Karpas-422 (cell line): ENCODE measurements at regions not wholly inside any gene's neighbourhood (a gene's known extent, or its start where the extent isn't known, plus 50 kb on each side); places are given as distances from the start of the nearest gene placed in this dataset.
A peak's percentile ranks its signal among the peaks of the same experiment; 100 is the strongest.

Experiments
- DNase-seq: peaks from one replicate; pipeline ENCODE4 v3.0.0-alpha.2; 2015
- H2AFZ ChIP-seq: fragments of 200-600 bp; sonication (generic); 2 replicates; pipeline ENCODE4 v1.6.1; 2014; ENCODE audit warnings: antibody characterized with exemption, low read length, mixed read lengths
- H3K27ac ChIP-seq: fragments of 200-600 bp; sonication (generic); 2 replicates; pipeline ENCODE4 v1.5.1; 2014; ENCODE audit warnings: mild to moderate bottlenecking, low read length, moderate library complexity
- H3K27me3 ChIP-seq: fragments of 200-600 bp; sonication (generic); 2 replicates; pipeline ENCODE4 v1.6.1; 2014; ENCODE audit warnings: low read length, mixed read lengths
- H3K36me3 ChIP-seq: fragments of 200-600 bp; sonication (generic); 2 replicates; pipeline ENCODE4 v1.6.1; 2014; ENCODE audit warnings: low read length, mixed read lengths; ENCODE audit not compliant: insufficient read depth
- H3K4me1 ChIP-seq: fragments of 200-600 bp; sonication (generic); 2 replicates; pipeline ENCODE4 v1.6.1; 2014; ENCODE audit warnings: mild to moderate bottlenecking, low read length, mixed read lengths
- H3K4me2 ChIP-seq: fragments of 200-600 bp; sonication (generic); 2 replicates; pipeline ENCODE4 v1.6.1; 2014; ENCODE audit warnings: low read length, low read depth, mild to moderate bottlenecking; ENCODE audit not compliant: poor library complexity, severe bottlenecking
- H3K4me3 ChIP-seq: fragments of 200-600 bp; sonication (generic); 2 replicates; pipeline ENCODE4 v1.5.1; 2014; ENCODE audit warnings: mild to moderate bottlenecking, antibody characterized with exemption, low read length, mixed read lengths
- H3K79me2 ChIP-seq: fragments of 200-600 bp; sonication (generic); 2 replicates; pipeline ENCODE4 v1.6.1; 2014; ENCODE audit warnings: mild to moderate bottlenecking, low read length, mixed read lengths
- H3K9ac ChIP-seq: fragments of 200-600 bp; sonication (generic); 2 replicates; pipeline ENCODE4 v1.6.0; 2014; ENCODE audit warnings: low read length
- H3K9me2 ChIP-seq: fragments of 200-600 bp; sonication (generic), shearing (Covaris generic); replicated peaks from 2 replicates; pipeline ENCODE4 v1.6.0; 2014; ENCODE audit warnings: mild to moderate bottlenecking, low read length, moderate library complexity; ENCODE audit not compliant: insufficient read depth
- H3K9me3 ChIP-seq: fragments of 300-700, 200-600 bp; sonication (generic); 2 replicates; pipeline ENCODE4 v1.6.1; 2014; ENCODE audit warnings: low read length, mixed read lengths
- H4K20me1 ChIP-seq: fragments of 200-600 bp; sonication (generic); 2 replicates; pipeline ENCODE4 v1.6.1; 2014; ENCODE audit warnings: mild to moderate bottlenecking, antibody characterized with exemption, low read length, low read depth; ENCODE audit not compliant: insufficient read depth

DNA sequence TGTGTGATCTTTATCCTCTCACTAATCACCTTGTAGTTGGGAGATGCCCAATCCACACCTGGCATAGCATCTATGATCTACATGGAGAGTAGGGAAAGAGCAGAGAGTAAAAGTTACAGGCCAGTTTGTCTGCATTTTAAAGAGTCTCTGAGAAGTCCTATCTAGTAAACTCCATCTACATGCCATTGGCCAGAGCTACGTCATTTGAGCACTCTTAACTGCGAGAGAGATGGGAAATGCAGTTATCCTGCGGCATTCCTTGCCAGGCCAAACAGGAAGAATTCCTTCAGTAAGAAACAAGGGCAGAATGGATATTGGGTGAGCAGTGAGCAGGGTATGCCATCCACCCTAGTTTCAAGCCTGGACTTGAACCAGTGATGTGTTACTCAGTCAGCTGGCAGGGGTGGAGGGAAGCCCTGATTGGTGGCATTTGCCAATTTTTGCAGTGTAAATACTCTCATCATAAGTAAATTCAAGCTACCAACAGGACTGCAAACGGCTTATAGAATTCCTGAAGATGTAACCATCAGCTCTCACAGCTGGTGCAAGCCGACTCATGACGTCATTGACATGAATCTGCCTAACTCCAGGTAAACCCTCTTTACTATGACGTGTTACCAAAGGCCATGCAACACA, 156.8 kb upstream of the MSX2 start:
- Histone ChIP-seq H3K27me3 (no peaks in the 10 kb centered on the region), H3K9ac (no peak overlapping the region), H3K9me2 (no peaks in the 10 kb centered on the region), H2AFZ (no peak overlapping the region), H3K79me2 (no peaks in the 10 kb centered on the region), H3K4me3 (no peak overlapping the region), H3K4me1 (no peaks in the 10 kb centered on the region), H4K20me1 (no peaks in the 10 kb centered on the region), H3K4me2 (no peak overlapping the region), H3K27ac (no peak overlapping the region), H3K36me3 (no peaks in the 10 kb centered on the region), H3K9me3 (no peaks in the 10 kb centered on the region)
- no peak for DNase-seq

DNA sequence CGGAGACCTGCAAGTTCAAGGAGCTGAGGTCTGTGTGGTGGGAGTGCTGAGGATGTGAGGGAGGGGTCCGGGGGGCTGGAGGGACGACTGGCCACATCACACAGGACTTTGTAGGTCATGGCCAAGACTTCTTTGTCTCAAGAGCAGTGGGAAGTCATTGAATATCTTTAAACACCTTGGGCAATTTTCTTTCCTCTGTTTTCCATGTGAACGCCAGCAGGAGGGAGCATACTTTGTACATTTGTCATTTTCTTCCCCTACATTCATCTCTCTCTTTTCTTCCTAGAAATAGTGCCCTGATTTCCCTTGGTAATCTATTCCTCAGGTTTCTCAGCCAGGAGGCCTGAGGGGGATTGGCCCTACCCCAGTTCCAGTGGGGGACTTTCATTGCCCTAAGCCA, 153.7 kb upstream of the MSX2 start:
- no peaks in the 10 kb centered on the region for H3K36me3 ChIP-seq
- no peaks in the 10 kb centered on the region for H3K79me2 ChIP-seq
- H3K4me2 ChIP-seq = no peak overlapping the region
- H4K20me1 ChIP-seq = no peaks in the 10 kb centered on the region
- no peak overlapping the region for H3K4me3 ChIP-seq
- H2AFZ ChIP-seq = no peak overlapping the region
- no peaks in the 10 kb centered on the region for H3K9me3 ChIP-seq
- no peak overlapping the region for H3K9ac ChIP-seq
- DNase-seq = no peak
- H3K9me2 ChIP-seq = no peaks in the 10 kb centered on the region
- no peaks in the 10 kb centered on the region for H3K27me3 ChIP-seq
- H3K4me1 ChIP-seq = no peaks in the 10 kb centered on the region
- H3K27ac ChIP-seq = no peak overlapping the region

GRCh38 chr5:174571662-174572397, 152.6 kb upstream of the MSX2 start:
- Histone ChIP-seq H3K9ac (no peak overlapping the region), H3K4me2 (no peak overlapping the region)

GRCh38 chr5:174572591-174572990, 151.8 kb upstream of the MSX2 start:
- Histone ChIP-seq H2AFZ (no peak overlapping the region), H3K4me2 (no peak overlapping the region), H3K9me3 (no peaks in the 10 kb centered on the region)

More at GRCh38 chr5:174571662-174572397, 152.6 kb upstream of the MSX2 start:
- H4K20me1 ChIP-seq = no peaks in the 10 kb centered on the region
- no peaks in the 10 kb centered on the region for H3K27me3 ChIP-seq
- no peaks in the 10 kb centered on the region for H3K36me3 ChIP-seq
- H3K9me2 ChIP-seq = no peaks in the 10 kb centered on the region
- no peak overlapping the region for H3K4me3 ChIP-seq
- H3K79me2 ChIP-seq = no peaks in the 10 kb centered on the region
- no peaks in the 10 kb centered on the region for H3K4me1 ChIP-seq
- no peak overlapping the region for H3K27ac ChIP-seq
- peak; percentile 31 for DNase-seq
- no peak overlapping the region for H2AFZ ChIP-seq
- no peaks in the 10 kb centered on the region for H3K9me3 ChIP-seq

DNA sequence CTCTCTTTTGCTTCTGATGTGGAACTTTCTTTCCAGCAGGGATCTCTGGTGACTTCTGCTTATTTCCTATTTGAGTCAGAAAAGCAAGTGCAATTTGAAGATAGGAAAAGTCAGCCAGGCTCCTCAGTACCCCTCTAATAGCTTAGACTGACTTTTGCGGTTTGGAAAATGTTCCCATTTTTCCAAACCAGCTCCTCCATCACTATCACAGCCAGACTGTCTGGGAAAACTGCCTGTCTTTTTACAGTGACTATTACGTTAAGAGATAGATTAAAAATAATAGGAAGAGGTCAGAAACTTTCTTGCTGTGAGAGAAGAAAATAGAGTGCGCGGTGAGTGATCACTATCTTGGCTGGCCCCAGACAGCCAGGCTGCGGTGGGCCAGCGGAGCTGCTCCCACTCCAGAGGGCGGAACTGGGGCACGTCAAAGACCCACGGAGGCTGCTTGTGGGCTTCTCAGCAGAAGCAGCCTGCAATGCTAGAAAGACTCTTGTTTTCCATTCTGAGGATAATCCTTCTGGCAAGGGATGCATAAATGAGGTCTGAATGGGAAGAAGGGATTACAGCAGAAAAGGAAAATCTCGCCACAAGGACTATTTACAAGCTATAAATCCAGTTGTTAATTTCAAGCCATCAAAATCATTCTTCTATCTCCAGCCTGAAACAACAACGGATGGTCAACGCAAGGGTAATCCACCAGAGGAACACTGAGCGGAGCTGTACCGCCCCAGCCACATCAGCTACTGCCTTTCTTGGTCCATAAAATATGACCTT, 151.0 kb upstream of the MSX2 start:
- no peak overlapping the region for H3K4me3 ChIP-seq
- H3K9me3 ChIP-seq = no peaks in the 10 kb centered on the region
- H4K20me1 ChIP-seq = no peaks in the 10 kb centered on the region
- no peak for DNase-seq
- no peak overlapping the region for H3K27ac ChIP-seq
- no peak overlapping the region for H2AFZ ChIP-seq
- H3K9me2 ChIP-seq = no peaks in the 10 kb centered on the region
- H3K4me1 ChIP-seq = no peaks in the 10 kb centered on the region
- no peak overlapping the region for H3K4me2 ChIP-seq
- H3K79me2 ChIP-seq = no peaks in the 10 kb centered on the region
- no peak overlapping the region for H3K9ac ChIP-seq
- no peaks in the 10 kb centered on the region for H3K27me3 ChIP-seq
- H3K36me3 ChIP-seq = no peaks in the 10 kb centered on the region

More at GRCh38 chr5:174572591-174572990, 151.8 kb upstream of the MSX2 start:
- Histone ChIP-seq H3K36me3 (no peaks in the 10 kb centered on the region), H3K4me3 (no peak overlapping the region), H3K27me3 (no peaks in the 10 kb centered on the region), H3K9me2 (no peaks in the 10 kb centered on the region), H3K27ac (no peak overlapping the region), H4K20me1 (no peaks in the 10 kb centered on the region), H3K4me1 (no peaks in the 10 kb centered on the region), H3K79me2 (no peaks in the 10 kb centered on the region), H3K9ac (no peak overlapping the region)
- DNase-seq = no peak

GRCh38 chr5:174575043-174575442, 149.3 kb upstream of the MSX2 start:
- Histone ChIP-seq H3K4me2 (no peak overlapping the region), H3K27me3 (no peaks in the 10 kb centered on the region), H2AFZ (no peak overlapping the region), H3K27ac (no peak overlapping the region), H3K9me3 (no peaks in the 10 kb centered on the region), H3K4me1 (no peaks in the 10 kb centered on the region), H3K79me2 (no peaks in the 10 kb centered on the region), H3K9ac (no peak overlapping the region), H4K20me1 (no peaks in the 10 kb centered on the region), H3K36me3 (no peaks in the 10 kb centered on the region), H3K9me2 (no peaks in the 10 kb centered on the region), H3K4me3 (no peak overlapping the region)
- no peak for DNase-seq

DNA sequence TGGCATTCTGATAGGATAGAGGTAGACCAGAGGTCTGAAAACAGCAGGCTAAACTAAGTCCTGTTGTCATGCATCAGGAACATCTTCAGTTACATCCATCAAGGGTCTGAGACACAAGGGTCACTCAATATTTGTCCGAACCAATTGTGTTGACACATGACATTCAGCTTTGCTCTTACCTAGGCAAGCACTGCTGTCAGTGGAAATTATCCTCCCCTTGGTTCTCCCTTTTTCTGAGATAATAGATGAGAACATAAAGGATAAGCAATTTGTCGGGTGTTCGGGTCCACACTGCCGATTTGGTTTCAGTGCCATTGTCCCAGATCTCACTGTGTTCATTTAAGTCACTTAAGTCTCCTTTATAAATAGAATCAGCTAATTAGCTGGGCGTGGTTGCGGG, 148.3 kb upstream of the MSX2 start:
- Histone ChIP-seq H3K4me2 (no peak overlapping the region), H3K9ac (no peak overlapping the region), H3K4me3 (no peak overlapping the region), H3K4me1 (no peaks in the 10 kb centered on the region), H3K9me3 (no peaks in the 10 kb centered on the region), H4K20me1 (no peaks in the 10 kb centered on the region), H3K79me2 (no peaks in the 10 kb centered on the region), H3K36me3 (no peaks in the 10 kb centered on the region), H2AFZ (no peak overlapping the region), H3K27me3 (no peaks in the 10 kb centered on the region), H3K27ac (no peak overlapping the region), H3K9me2 (no peaks in the 10 kb centered on the region)
- DNase-seq = no peak

- no peaks in the 10 kb centered on the region for H3K36me3 ChIP-seq
- H3K4me1 ChIP-seq = no peaks in the 10 kb centered on the region
- DNase-seq = peak; percentile 64
- no peak overlapping the region for H3K4me3 ChIP-seq
- H3K9ac ChIP-seq = no peak overlapping the region
- H3K27ac ChIP-seq = no peak overlapping the region
- no peaks in the 10 kb centered on the region for H3K79me2 ChIP-seq
- H3K9me2 ChIP-seq = no peaks in the 10 kb centered on the region
- no peaks in the 10 kb centered on the region; the same call in 1 of the 2 replicates for H3K9me3 ChIP-seq
- 0 out of 2 replicates have a peak, but pooled peaks cover 2% of the 10 kb centered on the region for H4K20me1 ChIP-seq
- no peak overlapping the region for H2AFZ ChIP-seq
- no peaks in the 10 kb centered on the region for H3K27me3 ChIP-seq
- no peak overlapping the region for H3K4me2 ChIP-seq
Measured at GRCh38 chr5:174581479-174581878, 142.9 kb upstream of the MSX2 start.
